ENCODE measurements at regions not wholly inside any gene's neighbourhood (a gene's known extent, or its start where the extent isn't known, plus 50 kb on each side); places are given as distances from the start of the nearest gene placed in this dataset.
"Not testable (repeated sequence)": the region's sequence is repeated elsewhere in the genome, so short reads cannot be mapped to it uniquely, and the experiment has no call there.

DNA sequence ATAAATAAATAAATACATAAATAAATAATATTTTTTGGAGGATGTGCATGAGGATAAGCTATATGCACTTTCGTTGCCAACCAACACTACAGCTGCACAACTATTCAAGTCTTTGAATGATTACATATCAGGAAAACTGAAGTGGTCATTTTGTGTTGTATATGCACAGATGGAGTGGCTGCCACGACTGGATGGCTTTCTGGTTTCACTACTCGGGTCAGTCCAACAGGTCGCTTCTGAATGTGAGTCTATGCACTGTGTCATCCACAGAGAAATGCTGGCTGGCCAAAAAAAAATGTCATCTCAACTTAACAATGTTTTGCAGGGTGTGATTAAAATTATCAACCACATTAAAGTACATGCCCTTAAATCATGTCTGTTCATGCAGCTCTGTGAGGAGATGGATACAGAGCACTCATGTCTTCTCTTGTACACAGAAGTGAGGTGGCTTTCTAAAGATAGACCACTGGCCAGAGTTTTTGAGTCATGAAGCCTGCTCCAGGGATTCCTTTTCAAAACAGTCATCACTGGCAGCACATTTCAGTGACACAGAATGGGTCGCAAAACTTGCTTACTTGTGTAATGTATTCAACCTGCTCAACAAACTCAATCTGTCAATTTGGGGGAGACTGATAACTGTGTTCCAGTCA is 589.8 kb upstream of the CYLC2 start:
- no peak for DNase-seq (ENCODE audit: low read depth in 2 of 3, low spot score in 1 of 3)

DNA sequence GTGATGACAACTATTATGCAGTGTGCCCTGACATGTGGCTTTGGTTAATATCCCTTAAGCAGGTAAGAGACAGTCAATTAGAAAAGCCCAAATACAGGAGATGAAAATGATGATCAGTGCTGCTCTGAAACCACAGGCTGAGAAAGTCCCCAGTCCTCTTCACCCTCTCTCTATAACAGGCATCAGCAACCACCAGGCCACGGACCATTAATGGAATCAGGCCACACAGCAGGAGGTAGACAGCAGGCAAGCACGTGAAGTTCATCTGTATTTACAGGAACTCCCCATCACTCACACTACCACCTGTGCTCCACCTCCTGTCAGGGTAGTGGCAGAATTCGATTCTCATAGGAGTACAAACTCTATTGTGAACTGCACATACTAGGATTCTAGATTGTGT is 591.6 kb upstream of the CYLC2 start:
- DNase-seq (ENCODE audit: low read depth in 2 of 3, low spot score in 1 of 3): no peak

DNA sequence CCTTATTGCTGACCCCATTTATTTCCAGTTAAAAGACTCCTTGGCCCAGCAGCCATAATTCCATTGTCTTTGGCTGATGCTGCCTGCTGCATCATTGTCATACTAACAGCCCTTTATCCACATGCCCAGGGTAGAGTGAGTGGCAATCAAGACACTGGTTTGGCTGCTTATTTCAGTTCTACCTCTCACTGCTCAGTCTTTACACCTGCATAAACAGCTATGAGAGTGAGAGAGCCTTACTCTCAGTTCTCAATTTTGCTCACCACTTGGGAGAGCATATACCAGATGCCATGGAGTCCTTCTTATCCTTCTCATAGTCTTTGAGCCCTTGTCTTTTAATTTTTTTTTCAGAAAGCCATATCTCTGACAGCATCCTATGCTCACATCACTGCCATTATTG is 596.9 kb upstream of the CYLC2 start:
- no peak for DNase-seq (ENCODE audit: low read depth in 2 of 3, low spot score in 1 of 3)

DNA sequence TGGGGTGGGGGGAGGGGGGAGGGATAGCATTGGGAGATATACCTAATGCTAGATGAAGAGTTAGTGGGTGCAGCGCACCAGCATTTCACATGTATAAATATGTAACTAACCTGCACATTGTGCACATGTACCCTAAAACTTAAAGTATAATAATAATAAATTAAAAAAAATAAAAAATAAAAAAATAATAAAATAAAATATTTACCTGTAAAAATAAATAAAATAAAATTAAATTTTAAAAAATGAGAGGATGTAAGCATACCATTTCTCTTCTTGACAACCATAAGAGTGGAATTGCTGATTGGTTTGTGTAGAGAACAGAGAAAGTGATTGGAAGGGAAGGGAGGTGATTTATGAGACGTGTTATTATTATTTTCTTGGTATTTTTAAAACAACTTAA is 609.5 kb upstream of the CYLC2 start:
- not testable (repeated sequence) for DNase-seq (ENCODE audit: low read depth in 2 of 3, low spot score in 1 of 3)

DNA sequence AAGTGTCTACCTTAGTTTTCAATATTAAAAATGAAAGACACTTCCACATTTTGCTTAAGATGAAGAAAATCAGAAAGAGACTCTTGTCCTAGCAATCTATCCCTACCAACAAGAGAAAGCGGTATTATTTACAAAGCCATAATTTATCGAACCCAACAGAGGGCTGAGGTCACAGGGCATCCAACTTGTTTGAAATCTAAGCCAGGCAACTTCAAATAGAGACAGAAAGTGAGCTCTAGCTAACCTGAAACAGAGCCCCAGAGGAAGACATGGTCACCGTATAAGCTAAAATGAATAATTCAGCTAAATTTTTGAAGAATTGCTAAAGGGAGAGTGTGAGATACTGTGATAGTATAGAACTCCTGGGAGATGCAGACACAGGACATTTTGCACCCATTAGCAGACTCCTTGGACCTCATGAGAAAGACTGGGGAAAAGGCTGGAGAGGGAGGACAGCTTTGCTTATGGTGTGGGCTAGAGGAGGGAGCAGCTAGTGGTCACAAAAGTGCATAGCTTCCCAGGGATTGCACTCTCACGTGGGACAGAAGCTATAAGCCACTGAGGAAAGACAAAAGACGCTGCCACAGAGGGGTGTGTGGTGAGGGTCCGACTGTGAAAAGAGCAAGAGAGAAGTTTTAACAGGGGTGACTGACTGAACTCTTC is 624.2 kb upstream of the GRIN3A start:
- DNase-seq (ENCODE audit: low read depth in 2 of 3, low spot score in 1 of 3): no peak

DNA sequence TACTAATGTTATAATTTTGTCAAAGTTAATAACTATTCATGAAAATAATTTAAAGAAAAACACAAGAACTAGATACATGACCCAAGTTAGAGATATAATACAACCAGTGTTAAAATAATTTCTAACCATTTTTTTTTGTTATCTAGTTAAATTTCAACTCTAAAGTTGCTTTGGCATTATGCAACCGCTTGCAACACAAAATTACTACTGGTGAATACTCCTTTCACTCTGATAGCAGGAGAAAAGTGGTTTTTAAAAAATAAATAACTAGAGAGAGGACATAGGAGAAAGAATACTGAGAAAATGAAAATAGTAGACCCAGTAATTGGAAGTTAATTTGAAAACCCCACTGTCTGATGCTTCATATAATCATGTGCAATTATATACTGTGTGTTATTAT is 622.4 kb upstream of the GRIN3A start:
- DNase-seq (ENCODE audit: low read depth in 2 of 3, low spot score in 1 of 3): no peak

DNA sequence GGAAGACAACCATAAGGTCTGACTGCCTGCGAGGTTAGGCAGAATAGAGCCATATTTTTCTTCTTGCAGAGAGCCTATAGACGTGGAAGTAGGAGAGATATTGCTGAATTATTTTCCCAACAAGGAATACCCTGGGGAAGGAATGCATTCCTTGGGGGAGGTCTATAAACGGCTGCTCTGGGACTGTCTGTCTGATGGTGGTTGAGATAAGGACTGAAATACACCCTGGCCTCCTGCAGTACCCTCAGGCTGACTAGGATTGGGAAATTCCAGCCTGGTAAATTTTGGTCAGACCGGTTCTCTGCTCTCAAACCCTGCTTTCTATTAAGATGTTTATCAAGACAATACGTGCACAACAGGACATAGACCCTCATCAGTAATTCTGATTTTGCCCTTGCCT is 617.5 kb upstream of the GRIN3A start:
- no peak for DNase-seq (ENCODE audit: low read depth in 2 of 3, low spot score in 1 of 3)

DNA sequence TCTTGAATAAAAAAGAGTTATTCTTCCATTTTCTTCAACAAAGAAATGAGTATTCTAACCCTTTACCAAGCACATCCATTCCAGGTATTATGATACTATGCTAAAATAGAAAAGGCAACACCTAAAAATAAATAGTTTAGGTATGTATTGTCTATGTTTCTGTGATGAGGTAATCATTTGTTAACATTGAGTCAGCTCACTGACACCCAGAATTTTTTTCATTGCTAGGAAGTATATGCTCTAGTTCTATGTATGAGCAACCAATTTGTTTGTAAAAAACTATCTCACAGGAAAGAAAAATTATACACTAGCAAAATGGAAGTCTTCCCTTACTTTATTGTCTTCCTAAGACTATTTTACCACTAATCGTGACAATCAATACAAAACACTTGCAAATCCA is 615.6 kb upstream of the GRIN3A start:
- DNase-seq (ENCODE audit: low read depth in 2 of 3, low spot score in 1 of 3): no peak

DNA sequence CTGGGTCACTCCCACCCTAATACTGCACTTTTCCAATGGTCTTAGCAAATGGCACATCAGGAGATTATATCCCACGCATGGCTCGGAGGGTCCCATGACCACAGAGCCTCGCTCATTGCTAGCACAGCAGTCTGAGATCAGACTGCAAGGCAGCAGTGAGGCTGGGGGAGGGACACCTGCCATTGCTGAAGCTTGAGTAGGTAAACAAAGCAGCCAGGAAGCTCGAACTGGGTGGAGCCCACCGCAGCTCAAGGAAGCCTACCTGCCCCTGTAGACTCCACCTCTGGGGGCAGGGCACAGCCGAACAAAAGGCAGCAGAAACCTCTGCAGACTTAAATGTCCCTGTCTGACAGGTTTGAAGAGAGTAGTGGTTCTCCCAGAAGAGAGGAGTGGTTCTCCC is 599.0 kb upstream of the GRIN3A start:
- DNase-seq (ENCODE audit: low read depth in 2 of 3, low spot score in 1 of 3): not testable (repeated sequence)

DNA sequence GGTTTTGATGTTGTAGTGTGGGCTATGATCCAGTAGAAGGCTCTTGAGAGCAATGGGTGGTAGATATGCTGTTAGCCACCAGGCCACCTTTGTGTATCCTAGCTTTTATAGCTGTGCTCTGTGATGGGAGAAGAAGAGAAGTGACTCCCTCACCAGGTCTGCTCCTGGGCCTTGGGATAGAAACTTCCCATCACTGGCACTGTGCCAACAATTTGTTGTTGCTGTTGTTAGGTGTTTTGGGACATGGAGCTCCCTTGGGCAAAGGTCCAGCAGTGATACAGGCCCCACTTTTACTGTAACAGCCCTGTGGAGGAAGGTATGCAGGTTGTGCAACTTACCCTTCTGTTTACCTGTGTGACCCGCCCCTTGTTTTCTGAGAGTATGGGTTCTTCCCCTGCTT is 570.9 kb upstream of the GRIN3A start:
- no peak for DNase-seq (ENCODE audit: low read depth in 2 of 3, low spot score in 1 of 3)

DNA sequence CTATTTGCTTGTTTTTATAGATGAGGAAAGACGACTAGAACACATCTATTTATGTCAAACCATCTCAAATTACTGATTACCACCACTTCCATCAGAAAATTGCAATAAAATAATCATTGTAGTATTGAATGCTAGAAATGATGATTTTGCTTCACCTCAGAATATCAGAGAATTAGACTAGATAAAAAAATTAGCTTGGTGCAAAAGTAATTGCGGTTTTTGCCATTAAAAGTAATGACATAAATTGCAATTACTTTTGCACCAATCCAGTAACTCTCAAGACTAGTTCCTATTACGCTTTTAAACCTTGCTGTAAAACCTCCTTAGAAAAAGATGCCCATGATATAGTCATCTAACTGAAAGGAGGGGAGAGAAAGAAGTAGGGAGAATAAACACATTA is 556.7 kb upstream of the GRIN3A start:
- DNase-seq (ENCODE audit: low read depth in 2 of 3, low spot score in 1 of 3): no peak

DNA sequence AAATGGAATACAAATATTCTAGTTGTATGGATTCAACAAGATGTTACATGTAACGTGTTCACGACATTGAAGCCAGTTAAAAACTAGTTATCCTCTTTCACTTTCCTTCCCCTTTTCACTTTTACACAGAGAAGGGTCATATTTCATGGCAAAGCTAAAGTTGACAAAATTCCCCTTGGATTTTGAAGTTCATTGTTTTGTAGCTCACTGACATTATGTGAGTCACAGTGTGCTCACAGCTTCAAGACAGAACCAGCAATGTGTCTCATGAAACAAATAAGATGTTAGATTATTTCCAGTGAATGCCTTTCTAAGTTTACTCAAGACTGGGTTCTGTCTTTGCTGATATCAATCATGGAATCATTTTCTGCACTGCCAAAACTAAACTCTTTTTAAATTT is 535.5 kb upstream of the GRIN3A start:
- DNase-seq (ENCODE audit: low read depth in 2 of 3, low spot score in 1 of 3): no peak

DNA sequence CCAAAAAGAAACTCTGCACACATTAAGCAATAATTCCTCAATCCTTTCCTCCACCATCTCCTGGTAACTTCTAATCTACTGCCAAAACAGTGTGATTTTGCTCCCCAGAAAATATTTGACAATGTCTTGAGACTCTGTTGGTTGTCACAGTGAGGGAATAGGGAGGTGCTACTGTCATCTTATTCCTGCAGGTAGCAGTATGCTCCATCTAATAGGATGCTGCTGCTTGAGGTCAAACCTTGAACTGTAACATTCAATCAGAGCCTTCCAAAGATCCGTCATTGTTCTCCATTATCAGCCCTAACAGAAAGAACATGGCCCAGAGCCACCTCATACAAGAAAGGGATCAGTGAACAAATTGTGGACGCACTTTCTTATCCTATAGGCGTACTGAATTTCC is 514.7 kb upstream of the GRIN3A start:
- no peak for DNase-seq (ENCODE audit: low read depth in 2 of 3, low spot score in 1 of 3)

DNA sequence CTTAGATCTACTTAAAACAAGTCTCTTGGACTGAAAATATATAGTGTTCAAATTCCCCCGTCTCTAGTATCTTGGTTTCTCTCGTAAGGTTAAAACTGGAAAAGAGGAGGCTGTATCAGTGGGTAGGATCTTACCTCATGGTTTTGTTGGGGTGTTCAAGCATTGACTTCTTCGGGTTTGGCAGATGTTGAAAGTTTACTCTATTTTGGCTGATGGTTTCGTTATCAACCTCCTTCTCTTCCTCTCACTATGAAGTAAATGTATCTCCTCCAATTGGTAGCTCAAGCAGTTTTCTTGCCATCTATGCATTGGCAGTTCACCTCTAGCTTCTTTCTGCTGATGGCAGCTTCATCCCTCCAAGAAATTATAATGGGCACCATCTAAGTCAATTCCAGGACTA is 506.5 kb upstream of the GRIN3A start:
- no peak for DNase-seq (ENCODE audit: low read depth in 2 of 3, low spot score in 1 of 3)

DNA sequence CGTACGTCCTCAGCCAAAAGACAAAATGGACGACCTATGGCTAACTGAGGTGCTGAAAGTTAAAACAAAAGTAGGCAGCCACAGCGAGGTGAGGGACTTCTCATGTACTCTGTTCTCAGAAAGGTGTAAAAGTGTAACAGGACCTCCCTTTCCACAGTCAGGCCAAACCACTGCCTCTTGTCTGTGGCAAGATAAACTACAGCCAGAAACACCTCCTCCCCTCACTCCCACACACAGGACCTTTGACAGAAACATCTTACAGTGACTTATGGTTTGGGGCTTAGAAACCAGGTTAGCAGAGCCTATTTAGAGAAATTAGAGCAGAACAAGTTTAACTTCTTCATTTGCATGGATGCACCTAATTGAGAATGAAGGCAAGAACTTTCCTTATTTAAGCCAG is 499.1 kb upstream of the GRIN3A start:
- no peak for DNase-seq (ENCODE audit: low read depth in 2 of 3, low spot score in 1 of 3)

DNA sequence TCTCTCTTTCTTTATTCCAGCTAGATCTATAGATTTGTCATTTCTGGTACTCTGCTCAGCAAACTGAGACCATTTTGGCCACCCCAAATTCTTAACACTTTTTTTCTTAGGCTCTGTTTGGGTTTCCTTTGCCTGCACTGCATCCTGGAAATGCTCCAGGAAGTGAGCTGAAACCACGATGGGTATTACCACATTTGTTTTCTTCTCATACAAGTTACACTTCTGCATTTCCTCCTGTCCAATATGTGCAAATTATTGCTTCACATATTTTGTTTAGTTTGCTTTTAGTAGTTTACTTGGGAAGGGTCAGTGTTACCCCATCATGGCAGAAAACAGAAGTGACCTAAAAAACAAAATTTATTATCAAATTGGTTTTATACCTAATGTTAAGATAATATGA is 498.6 kb upstream of the GRIN3A start:
- no peak for DNase-seq (ENCODE audit: low read depth in 2 of 3, low spot score in 1 of 3)

DNA sequence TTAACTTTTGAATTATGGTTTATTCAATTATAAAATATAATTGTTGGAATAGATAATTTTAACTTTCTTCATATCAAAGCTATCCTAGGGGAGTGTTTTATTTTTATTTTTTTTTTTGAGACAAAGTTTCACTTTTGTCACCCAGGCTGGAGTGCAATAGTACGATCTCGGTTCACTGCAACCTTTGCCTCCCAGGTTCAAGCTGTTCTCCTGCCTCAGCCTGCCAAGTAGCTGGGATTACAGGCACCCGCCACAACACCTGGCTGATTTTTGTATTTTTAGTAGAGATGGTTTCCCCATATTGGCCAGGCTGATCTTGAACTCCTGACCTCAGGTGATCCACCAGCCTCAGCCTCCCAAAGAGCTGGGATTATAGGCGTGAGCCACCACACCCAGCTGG is 489.0 kb upstream of the GRIN3A start:
- not testable (repeated sequence) for DNase-seq (ENCODE audit: low read depth in 2 of 3, low spot score in 1 of 3)

DNA sequence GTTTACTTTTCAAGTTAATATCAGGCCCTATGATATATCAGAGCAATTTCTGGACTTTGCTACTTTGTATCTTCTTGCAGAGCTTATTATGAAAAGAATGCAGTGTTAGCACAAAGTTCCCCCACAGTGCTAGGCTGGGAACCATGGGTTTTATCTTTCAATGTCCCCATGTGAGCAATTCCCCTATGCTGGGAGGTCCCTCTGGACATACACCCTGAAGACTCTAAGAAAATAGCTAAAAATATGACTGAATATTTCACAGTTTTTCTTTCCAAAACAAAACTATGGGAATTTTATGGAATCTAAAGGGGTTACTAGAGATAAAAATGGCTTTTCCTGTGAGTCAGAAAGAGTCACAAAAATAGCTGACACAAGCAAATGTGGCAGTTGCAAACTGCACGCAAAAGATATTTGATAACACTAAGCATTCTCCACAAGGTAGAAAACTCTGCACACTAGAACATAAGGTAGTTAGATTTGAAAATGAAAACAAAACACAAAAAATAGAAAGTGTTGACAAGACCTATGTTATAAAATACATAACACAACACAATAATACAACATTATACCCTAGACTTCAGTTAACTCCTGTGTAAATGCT is 487.5 kb upstream of the GRIN3A start:
- DNase-seq (ENCODE audit: low read depth in 2 of 3, low spot score in 1 of 3): no peak

DNA sequence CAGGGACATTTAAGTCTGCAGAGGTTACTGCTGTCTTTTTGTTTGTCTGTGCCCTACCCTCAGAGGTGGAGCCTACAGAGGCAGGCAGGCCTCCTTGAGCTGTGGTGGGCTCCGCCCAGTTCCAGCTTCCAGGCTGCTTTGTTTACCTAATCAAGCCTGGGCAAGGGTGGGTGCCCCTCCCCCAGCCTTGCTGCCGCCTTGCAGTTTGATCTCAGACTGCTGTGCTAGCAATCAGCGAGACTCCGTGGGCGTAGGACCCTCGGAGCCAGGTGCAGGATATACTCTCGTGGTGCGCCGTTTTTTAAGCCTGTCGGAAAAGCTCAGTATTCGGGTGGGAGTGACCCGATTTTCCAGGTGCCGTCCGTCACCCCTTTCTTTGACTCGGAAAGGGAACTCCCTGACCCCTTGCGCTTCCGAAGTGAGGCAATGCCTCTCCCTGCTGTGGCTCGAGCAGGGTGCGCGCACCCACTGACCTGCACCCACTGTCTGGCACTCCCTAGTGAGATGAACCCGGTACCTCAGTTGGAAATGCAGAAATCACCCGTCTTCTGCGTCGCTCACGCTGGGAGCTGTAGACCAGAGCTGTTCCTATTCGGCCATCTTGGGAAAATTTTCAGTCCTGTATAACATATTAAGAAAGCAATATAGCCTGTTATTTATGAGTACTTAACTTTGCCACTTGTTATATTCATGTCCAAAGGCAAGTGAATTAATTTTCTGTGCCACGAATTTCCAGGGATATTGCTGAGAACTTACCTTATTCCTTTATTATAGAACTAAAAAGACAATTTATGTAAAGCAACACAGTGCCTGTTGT is 485.1 kb upstream of the GRIN3A start:
- DNase-seq (ENCODE audit: low read depth in 2 of 3, low spot score in 1 of 3): not testable (repeated sequence)

DNA sequence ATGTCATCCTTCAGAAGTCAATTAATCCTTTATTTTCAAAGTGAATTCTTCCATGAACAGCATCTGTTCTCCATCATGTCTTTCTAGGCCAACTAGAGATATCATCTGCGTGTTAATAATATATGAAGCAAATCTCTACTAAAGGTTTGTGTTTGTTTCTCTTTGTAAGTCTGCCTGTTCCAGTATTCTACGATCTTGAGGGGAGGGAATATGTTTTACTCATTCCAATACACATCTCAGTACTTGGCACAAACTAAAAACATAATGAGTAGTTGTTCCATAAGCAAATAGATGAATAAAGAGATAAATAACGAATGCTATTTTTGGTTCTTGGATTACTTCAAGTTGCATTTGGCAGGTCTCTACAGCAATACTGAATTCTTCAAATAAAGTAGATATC is 470.7 kb upstream of the GRIN3A start:
- DNase-seq (ENCODE audit: low read depth in 2 of 3, low spot score in 1 of 3): no peak

DNA sequence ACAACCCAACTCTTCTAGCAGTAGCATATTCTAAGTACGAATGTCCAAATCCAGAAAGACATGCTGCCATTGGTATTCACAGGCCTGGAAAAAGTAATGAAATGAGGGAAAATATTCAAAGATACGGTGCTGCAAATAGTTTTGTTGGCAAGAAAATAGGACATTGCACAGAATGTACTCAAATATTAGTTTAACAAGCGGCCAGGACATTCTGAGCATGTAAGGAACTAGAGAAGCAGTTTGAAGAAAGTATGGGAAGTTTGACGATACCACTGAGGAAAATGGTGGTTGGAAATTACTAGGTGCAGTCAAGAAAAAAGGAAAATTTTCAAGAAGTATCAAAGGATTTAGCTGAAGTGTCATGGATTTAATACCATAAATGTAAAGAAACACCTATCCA is 468.0 kb upstream of the GRIN3A start:
- DNase-seq (ENCODE audit: low read depth in 2 of 3, low spot score in 1 of 3): no peak

DNA sequence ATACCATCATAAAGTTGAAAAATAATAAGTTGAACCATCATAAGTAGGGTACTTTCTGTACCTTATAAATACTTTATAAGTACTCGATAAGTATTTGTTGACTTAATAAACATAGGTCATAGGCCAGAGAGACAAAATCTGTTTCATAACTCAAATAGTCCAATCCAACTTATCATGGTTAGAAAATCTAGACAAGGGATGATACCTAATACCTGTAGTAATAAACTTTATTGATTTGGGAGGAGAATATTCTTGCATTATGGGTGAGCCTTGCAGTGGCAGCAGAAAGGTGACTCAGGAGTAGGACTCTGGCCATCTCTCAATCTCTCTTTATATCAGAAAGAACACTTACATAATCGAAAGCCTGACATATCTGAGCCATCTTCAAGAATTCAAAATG is 466.8 kb upstream of the GRIN3A start:
- DNase-seq (ENCODE audit: low read depth in 2 of 3, low spot score in 1 of 3): no peak
